ENCODE measurements at regions not wholly inside any gene's neighbourhood (a gene's known extent, or its start where the extent isn't known, plus 50 kb on each side); places are given as distances from the start of the nearest gene placed in this dataset.
"Not testable (repeated sequence)": the region's sequence is repeated elsewhere in the genome, so short reads cannot be mapped to it uniquely, and the experiment has no call there.

GRCh38 chr10:23884670-23885069, 324.3 kb upstream of the KIAA1217 start:
- no peak for DNase-seq

- DNase-seq = no peak
Observed at GRCh38 chr10:23885853-23886252, 323.1 kb upstream of the KIAA1217 start.

GRCh38 chr10:23886355-23886754, 322.6 kb upstream of the KIAA1217 start:
- DNase-seq = no peak

- DNase-seq = no peak
Observed at GRCh38 chr10:23891301-23891700, 317.6 kb upstream of the KIAA1217 start.

- no peak for DNase-seq
Observed at GRCh38 chr10:23892296-23892695, 316.6 kb upstream of the KIAA1217 start.

- no peak for DNase-seq
Observed at GRCh38 chr10:23897267-23897666, 311.7 kb upstream of the KIAA1217 start.

- no peak for DNase-seq
Observed at GRCh38 chr10:23897861-23898260, 311.1 kb upstream of the KIAA1217 start.

- no peak for DNase-seq
Observed at GRCh38 chr10:23899166-23899565, 309.8 kb upstream of the KIAA1217 start.

- no peak for DNase-seq
Observed at GRCh38 chr10:23910291-23910690, 298.6 kb upstream of the KIAA1217 start.

GRCh38 chr10:23912884-23913404, 296.0 kb upstream of the KIAA1217 start:
- no peak for DNase-seq

- no peak for DNase-seq
Observed at GRCh38 chr10:23914641-23915040, 294.3 kb upstream of the KIAA1217 start.

GRCh38 chr10:23917251-23917840, 291.6 kb upstream of the KIAA1217 start:
- DNase-seq = no peak

GRCh38 chr10:23918090-23918723, 290.7 kb upstream of the KIAA1217 start:
- DNase-seq = no peak

- DNase-seq = no peak
Observed at GRCh38 chr10:23918839-23919238, 290.1 kb upstream of the KIAA1217 start.

GRCh38 chr10:23927576-23928325, 281.2 kb upstream of the KIAA1217 start:
- DNase-seq = no peak

GRCh38 chr10:23934023-23934422, 274.9 kb upstream of the KIAA1217 start:
- not testable (repeated sequence) for DNase-seq

GRCh38 chr10:23945845-23946244, 263.1 kb upstream of the KIAA1217 start:
- no peak for DNase-seq

GRCh38 chr10:23951841-23952240, 257.1 kb upstream of the KIAA1217 start:
- DNase-seq = no peak

- DNase-seq = no peak
Observed at GRCh38 chr10:23955456-23956225, 253.3 kb upstream of the KIAA1217 start.

- no peak for DNase-seq
Observed at GRCh38 chr10:23965123-23965522, 243.8 kb upstream of the KIAA1217 start.

- no peak for DNase-seq
Observed at GRCh38 chr10:23965880-23966279, 243.1 kb upstream of the KIAA1217 start.

- DNase-seq = no peak
Observed at GRCh38 chr10:23966504-23967051, 242.4 kb upstream of the KIAA1217 start.

GRCh38 chr10:23968301-23968700, 240.6 kb upstream of the KIAA1217 start:
- no peak for DNase-seq

All from dermis blood vessel endothelial cell (primary cell).